HFFc6 (cell line): ENCODE measurements at regions not wholly inside any gene's neighbourhood (a gene's known extent, or its start where the extent isn't known, plus 50 kb on each side); places are given as distances from the start of the nearest gene placed in this dataset.
A peak's percentile ranks its signal among the peaks of the same experiment; 100 is the strongest.

Experiments
- DNase-seq: peaks from one replicate; pipeline ENCODE4 v3.0.0-alpha.2; 2018
- H3K27ac Mint-ChIP-seq: 2 replicates; pipeline ENCODE4 v1.8.0; 2020; ENCODE audit warnings: mild to moderate bottlenecking, mixed read lengths
- H3K27me3 Mint-ChIP-seq: 2 replicates; pipeline ENCODE4 v1.8.0; 2021; ENCODE audit warnings: mild to moderate bottlenecking, moderate library complexity, mixed read lengths; ENCODE audit not compliant: insufficient read depth
- H3K36me3 Mint-ChIP-seq: 2 replicates; pipeline ENCODE4 v1.8.0; 2021; ENCODE audit warnings: low read depth, mixed read lengths
- H3K4me1 Mint-ChIP-seq: 2 replicates; pipeline ENCODE4 v1.8.0; 2020; ENCODE audit warnings: low read depth, mixed read lengths
- H3K4me3 Mint-ChIP-seq: 2 replicates; pipeline ENCODE4 v1.8.0; 2020; ENCODE audit warnings: mild to moderate bottlenecking, moderate library complexity, mixed read lengths
- H3K9me3 Mint-ChIP-seq: 2 replicates; pipeline ENCODE4 v1.8.0; 2020; ENCODE audit warnings: mild to moderate bottlenecking, mixed read lengths
- TF ChIP-seq, protein P1 (sequence below): fragments of 200-600 bp; sonication (generic); IDR thresholded peaks from 2 replicates; pipeline ENCODE4 v1.5.0; 2021; ENCODE audit warnings: antibody characterized with exemption, mild to moderate bottlenecking

DNA sequence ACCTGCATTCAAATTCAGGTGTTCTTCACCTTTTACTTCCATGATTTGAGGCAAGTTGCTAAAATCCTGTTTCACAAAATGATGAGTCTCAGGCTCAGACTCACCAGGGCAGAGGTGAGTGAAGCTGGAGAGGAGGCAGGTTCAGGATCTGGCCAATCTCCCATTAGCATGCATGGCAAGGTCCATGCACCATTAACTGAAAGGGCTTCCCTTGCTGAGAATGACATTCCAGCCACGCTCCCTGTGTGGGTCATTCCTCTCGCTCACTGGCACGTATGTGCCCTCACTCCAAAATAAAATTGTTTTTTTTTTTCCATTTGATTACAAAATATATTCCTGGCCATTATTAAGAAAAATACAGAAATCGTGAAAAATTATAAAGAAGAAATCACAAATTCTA is 257.6 kb downstream of the C12orf75 start:
- H3K4me1 Mint-ChIP-seq, result no peaks in the 10 kb centered on the region
- no peak overlapping the region for H3K27ac Mint-ChIP-seq
- no peak for DNase-seq
- no peaks in the 10 kb centered on the region for H3K9me3 Mint-ChIP-seq
- peaks cover 3% of the 10 kb centered on the region; the same call in 1 of the 2 replicates for H3K27me3 Mint-ChIP-seq
- no peak overlapping the region for H3K4me3 Mint-ChIP-seq
- TF ChIP-seq, protein P1, sequence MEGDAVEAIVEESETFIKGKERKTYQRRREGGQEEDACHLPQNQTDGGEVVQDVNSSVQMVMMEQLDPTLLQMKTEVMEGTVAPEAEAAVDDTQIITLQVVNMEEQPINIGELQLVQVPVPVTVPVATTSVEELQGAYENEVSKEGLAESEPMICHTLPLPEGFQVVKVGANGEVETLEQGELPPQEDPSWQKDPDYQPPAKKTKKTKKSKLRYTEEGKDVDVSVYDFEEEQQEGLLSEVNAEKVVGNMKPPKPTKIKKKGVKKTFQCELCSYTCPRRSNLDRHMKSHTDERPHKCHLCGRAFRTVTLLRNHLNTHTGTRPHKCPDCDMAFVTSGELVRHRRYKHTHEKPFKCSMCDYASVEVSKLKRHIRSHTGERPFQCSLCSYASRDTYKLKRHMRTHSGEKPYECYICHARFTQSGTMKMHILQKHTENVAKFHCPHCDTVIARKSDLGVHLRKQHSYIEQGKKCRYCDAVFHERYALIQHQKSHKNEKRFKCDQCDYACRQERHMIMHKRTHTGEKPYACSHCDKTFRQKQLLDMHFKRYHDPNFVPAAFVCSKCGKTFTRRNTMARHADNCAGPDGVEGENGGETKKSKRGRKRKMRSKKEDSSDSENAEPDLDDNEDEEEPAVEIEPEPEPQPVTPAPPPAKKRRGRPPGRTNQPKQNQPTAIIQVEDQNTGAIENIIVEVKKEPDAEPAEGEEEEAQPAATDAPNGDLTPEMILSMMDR, result no peak
- no peaks in the 10 kb centered on the region for H3K36me3 Mint-ChIP-seq

DNA sequence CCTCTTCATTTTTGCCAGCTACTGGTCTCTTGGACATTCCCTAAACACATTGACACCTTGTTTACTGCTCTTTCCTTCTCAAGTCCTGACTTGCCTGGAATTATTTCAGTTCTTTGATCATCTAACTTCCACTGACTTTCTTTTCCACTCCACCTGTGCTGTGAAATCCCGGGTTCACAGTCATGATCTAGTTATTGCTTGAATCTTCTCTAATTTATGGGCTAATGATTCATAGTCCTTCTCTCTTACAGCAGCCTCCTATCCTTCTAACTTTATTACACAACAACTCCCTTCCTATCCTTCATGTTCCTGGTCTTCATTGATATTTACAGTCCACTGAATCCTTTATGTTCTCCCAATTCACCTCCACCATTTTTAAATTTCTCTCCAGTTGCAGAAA is 260.1 kb downstream of the C12orf75 start:
- no peaks in the 10 kb centered on the region for H3K9me3 Mint-ChIP-seq
- H3K4me3 Mint-ChIP-seq, result no peak overlapping the region
- no peak overlapping the region for H3K27ac Mint-ChIP-seq
- peak; percentile 7 for DNase-seq
- TF ChIP-seq, protein P1, result no peak
- H3K4me1 Mint-ChIP-seq, result peaks cover under 1% of the 10 kb centered on the region; the same call in 1 of the 2 replicates
- peaks cover 7% of the 10 kb centered on the region for H3K27me3 Mint-ChIP-seq
- H3K36me3 Mint-ChIP-seq, result no peaks in the 10 kb centered on the region

DNA sequence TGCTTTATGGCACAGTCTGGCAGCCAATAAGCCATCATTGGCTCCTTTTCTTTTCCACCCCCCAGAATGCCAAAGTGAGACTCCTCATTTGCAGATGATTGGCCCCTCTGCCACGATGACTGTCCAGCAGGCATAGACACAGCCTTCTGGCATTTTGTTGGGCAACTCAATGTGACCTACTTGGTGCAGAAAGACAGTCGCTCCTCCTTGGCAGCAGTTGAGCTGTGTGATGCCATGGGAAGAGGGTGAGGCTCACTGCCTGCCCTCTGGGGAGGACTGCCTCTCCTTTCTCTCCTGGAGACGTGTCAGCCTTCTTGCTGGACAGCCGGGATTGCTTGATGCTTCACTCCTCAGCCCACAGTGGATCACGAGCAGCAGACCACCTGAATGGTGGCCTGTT is 264.9 kb downstream of the C12orf75 start:
- Mint-ChIP-seq H3K27ac (no peak overlapping the region), H3K27me3 (peaks cover 5% of the 10 kb centered on the region), H3K36me3 (no peaks in the 10 kb centered on the region)

DNA sequence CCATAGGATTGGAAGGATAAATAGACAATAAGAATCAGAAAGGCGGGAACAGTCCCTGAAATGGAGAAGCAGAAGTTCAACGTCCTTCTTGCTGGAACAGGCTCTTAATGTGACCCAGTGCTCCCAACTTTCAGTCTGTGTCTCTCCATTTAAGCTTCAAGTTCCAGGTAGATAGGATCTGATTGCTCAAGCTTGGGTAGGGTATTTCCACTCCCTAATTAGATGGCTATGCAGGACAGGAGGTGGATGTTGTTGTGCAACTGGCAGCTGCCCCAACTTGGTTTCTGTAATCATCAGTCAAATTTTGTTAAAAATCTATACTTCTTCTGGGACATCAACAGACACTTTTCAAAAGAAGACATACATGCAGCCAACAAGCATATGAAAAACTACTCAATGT is 266.2 kb downstream of the C12orf75 start:
- H3K27ac Mint-ChIP-seq, result no peak overlapping the region
- TF ChIP-seq, protein P1, result no peak

More for the DNA sequence above, 264.9 kb downstream of the C12orf75 start:
- Mint-ChIP-seq H3K4me1 (peaks cover 8% of the 10 kb centered on the region; the same call in 1 of the 2 replicates), H3K9me3 (no peaks in the 10 kb centered on the region), H3K4me3 (no peak overlapping the region)
- TF ChIP-seq, protein P1, result no peak
- no peak for DNase-seq

DNA sequence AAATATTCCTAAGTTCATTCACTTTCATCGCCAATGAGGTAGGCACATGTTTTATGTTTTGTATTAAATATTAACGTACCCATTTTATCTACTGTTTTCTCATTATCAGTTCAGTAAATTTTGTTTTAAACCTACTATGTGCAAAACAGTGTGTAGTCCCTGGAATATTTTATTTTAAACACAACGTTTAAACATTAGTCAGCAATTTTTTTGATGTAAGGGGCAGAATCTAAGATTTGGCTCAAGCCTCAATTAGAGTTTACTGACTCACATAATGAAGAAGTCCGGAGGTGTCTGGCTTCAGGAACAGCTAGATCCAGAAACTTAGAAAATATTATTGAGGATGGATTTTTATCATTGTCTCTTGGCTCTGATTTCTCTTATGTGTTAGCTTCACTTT is 267.5 kb downstream of the C12orf75 start:
- no peak overlapping the region for H3K4me3 Mint-ChIP-seq
- TF ChIP-seq, protein P1, result no peak
- H3K9me3 Mint-ChIP-seq, result no peaks in the 10 kb centered on the region
- H3K4me1 Mint-ChIP-seq, result peaks cover 27% of the 10 kb centered on the region
- H3K27me3 Mint-ChIP-seq, result peaks cover 5% of the 10 kb centered on the region
- DNase-seq, result no peak
- no peak overlapping the region for H3K27ac Mint-ChIP-seq
- H3K36me3 Mint-ChIP-seq, result no peaks in the 10 kb centered on the region

More for the DNA sequence above, 266.2 kb downstream of the C12orf75 start:
- Mint-ChIP-seq H3K4me1 (peaks cover 20% of the 10 kb centered on the region), H3K27me3 (peaks cover 5% of the 10 kb centered on the region), H3K4me3 (no peak overlapping the region), H3K9me3 (no peaks in the 10 kb centered on the region), H3K36me3 (no peaks in the 10 kb centered on the region)
- no peak for DNase-seq
